GM06990 (cell line): ENCODE measurements at regions not wholly inside any gene's neighbourhood (a gene's known extent, or its start where the extent isn't known, plus 50 kb on each side); places are given as distances from the start of the nearest gene placed in this dataset.

Experiments used
- DNase-seq: peaks from one replicate; pipeline ENCODE4 v3.0.0-alpha.2; 2011; ENCODE audit not compliant: insufficient read length; ENCODE audit errors: extremely low read depth
- H3K27me3 ChIP-seq: replicated peaks from 2 replicates; pipeline ENCODE4 v1.6.0; 2011; ENCODE audit warnings: low read length; ENCODE audit not compliant: control insufficient read depth, insufficient read depth
- H3K36me3 ChIP-seq: 2 replicates; pipeline ENCODE4 v1.5.1; 2011; ENCODE audit warnings: low read length; ENCODE audit not compliant: control insufficient read depth, insufficient read depth
- H3K4me3 ChIP-seq: replicated peaks from 2 replicates; pipeline ENCODE4 v1.5.1; 2011; ENCODE audit warnings: low read depth, mild to moderate bottlenecking, control low read depth, low read length
- TF ChIP-seq, protein P1 (sequence below): IDR thresholded peaks from 2 replicates; pipeline ENCODE4 v1.5.1; 2011; ENCODE audit warnings: low read length, control low read depth, mild to moderate bottlenecking, inconsistent platforms; ENCODE audit not compliant: insufficient read depth, poor library complexity, severe bottlenecking

DNA sequence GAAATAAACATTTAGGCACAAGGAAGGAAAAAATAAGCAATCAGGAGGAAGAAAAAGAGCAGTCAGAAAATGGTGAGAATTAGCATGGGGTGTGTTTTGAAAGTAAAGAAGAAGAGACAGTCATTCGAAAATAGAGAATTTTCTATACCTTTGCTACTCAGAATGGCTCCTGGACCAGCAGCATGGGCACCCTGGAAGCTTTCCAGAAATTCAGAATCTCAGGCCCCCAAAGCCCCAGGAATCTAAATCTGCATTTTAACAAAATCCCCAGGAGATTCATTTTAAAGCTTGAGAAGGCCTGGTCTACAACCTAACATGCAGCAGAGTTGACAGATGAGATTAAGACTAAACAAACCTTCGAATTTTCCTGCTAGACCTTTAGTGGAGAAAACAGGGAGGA is 131.2 kb upstream of the HDAC9 start:
- no peak for DNase-seq
- Histone ChIP-seq H3K4me3 (no peak overlapping the region), H3K27me3 (no peaks in the 10 kb centered on the region), H3K36me3 (no peaks in the 10 kb centered on the region)
- TF ChIP-seq, protein P1, sequence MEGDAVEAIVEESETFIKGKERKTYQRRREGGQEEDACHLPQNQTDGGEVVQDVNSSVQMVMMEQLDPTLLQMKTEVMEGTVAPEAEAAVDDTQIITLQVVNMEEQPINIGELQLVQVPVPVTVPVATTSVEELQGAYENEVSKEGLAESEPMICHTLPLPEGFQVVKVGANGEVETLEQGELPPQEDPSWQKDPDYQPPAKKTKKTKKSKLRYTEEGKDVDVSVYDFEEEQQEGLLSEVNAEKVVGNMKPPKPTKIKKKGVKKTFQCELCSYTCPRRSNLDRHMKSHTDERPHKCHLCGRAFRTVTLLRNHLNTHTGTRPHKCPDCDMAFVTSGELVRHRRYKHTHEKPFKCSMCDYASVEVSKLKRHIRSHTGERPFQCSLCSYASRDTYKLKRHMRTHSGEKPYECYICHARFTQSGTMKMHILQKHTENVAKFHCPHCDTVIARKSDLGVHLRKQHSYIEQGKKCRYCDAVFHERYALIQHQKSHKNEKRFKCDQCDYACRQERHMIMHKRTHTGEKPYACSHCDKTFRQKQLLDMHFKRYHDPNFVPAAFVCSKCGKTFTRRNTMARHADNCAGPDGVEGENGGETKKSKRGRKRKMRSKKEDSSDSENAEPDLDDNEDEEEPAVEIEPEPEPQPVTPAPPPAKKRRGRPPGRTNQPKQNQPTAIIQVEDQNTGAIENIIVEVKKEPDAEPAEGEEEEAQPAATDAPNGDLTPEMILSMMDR: no peak

DNA sequence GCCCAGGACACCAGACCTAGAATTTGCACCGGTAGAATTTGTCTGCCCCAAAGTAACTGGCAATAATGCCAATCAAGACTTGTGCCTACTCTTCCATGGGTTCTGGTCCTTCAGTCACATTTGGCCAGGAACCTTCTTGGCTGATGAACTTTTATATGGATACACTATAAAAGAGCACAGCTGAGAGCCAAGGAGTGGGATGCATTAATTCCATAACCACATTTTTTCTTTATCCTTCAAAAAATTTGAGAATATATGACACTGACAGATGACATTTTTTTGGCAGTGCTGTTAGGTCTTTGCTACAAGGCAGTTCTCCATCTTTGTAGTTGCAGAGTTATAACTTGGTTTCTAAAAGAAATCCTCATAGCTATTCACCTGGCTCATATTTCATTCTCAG is 129.2 kb upstream of the HDAC9 start:
- H3K36me3 ChIP-seq: no peaks in the 10 kb centered on the region
- H3K27me3 ChIP-seq: no peaks in the 10 kb centered on the region; the same call in 1 of the 2 replicates
- H3K4me3 ChIP-seq: no peak overlapping the region
- TF ChIP-seq, protein P1: no peak
- no peak for DNase-seq

DNA sequence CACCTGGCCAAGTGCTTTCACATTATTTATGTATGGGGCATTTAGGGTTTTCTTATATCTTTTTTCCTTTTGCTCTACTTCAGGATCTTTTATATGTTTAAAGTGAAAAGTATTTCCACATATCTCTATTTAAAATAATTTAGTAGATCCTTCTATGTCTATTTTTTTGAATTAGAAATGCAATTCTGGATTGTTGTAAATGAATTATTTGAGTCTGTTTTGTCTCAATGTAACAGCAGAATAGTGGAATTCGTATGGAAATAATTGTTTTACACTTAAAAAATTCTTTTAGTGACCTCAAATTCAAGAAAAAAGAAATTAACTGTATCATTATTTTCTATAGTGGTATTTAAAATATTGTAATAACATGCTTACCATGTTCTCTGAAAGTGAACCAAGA is 126.5 kb upstream of the HDAC9 start:
- TF ChIP-seq, protein P1: no peak
- DNase-seq: no peak
- no peaks in the 10 kb centered on the region for H3K36me3 ChIP-seq
- H3K4me3 ChIP-seq: no peak overlapping the region
- no peaks in the 10 kb centered on the region; the same call in 1 of the 2 replicates for H3K27me3 ChIP-seq

DNA sequence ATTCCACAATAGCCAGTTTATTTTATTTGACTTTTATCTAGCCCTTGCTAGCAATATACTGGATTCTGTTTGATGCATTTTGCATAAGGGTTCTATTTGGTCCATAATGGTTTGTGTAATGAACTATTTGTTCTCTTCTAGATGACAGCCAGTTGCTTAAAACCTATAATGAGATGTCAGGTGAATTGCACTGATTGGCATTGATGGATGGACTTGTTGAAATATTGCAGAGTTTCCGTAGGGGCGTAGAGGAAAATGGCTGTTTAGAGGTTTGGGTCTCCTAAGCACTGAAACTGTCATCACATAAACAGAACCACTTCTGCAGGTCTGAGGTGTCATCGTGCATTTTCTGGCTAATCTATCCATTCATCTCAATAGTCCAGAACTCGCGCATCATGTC is 124.9 kb upstream of the HDAC9 start:
- H3K4me3 ChIP-seq: no peak overlapping the region
- TF ChIP-seq, protein P1: no peak
- no peaks in the 10 kb centered on the region for H3K36me3 ChIP-seq
- no peaks in the 10 kb centered on the region; the same call in 1 of the 2 replicates for H3K27me3 ChIP-seq
- no peak for DNase-seq

DNA sequence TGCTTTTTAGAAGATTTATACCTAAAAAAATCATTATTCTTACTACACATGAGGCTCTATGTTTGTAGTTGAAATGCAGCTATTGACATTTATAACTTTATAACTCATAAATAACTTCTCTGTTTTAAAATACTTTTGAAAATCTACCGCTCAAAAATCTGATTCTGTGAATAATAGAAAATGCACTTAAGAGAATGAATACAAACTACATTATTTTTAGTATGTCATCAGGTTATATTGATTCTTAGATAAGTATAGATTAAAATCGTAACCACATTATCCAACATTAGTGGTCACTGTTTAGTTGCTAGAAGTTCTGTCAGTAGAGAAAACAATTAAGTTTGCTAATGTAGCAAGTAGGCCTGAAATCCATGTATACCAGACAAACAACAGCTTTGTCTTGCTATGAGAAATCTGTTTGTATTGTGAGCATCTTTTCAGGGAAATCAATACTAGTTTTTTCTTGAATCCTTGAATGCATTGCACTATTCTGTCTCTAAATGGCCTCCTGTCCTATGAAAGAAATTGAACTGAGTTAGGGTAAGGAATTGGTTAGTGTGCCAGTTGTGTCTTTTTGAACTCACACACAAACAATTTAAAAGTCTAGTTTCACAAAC is 116.5 kb upstream of the HDAC9 start:
- TF ChIP-seq, protein P1: no peak
- DNase-seq: no peak
- Histone ChIP-seq H3K4me3 (no peak overlapping the region), H3K27me3 (no peaks in the 10 kb centered on the region), H3K36me3 (no peaks in the 10 kb centered on the region)
